Endometrium (tissue), 2 donors: ENCODE measurements at regions not wholly inside any gene's neighbourhood (a gene's known extent, or its start where the extent isn't known, plus 50 kb on each side); places are given as distances from the start of the nearest gene placed in this dataset.
"Not testable (repeated sequence)": the region's sequence is repeated elsewhere in the genome, so short reads cannot be mapped to it uniquely, and the experiment has no call there.

Experiments
- FAIRE-seq: peaks from 2 replicates; lab custom pipeline; 2012; peaks lifted over from hg19 to GRCh38; lab: Jason Lieb, UNC
- donor health status: control.
- donor health status: control.

- no peak for FAIRE-seq
Measured at GRCh38 chr1:31510853-31511789, 65.2 kb upstream of the TINAGL1 start.

GRCh38 chr1:31511848-31512615 is 64.3 kb upstream of the TINAGL1 start:
- FAIRE-seq: no peak

GRCh38 chr1:31514117-31514516 is 62.2 kb upstream of the TINAGL1 start:
- FAIRE-seq: no peak

- FAIRE-seq: peak; percentile 95
Measured at GRCh38 chr1:31515056-31515775, 61.1 kb upstream of the TINAGL1 start.

- no peak for FAIRE-seq
Measured at GRCh38 chr1:31515936-31516335, 60.4 kb upstream of the TINAGL1 start.

DNA sequence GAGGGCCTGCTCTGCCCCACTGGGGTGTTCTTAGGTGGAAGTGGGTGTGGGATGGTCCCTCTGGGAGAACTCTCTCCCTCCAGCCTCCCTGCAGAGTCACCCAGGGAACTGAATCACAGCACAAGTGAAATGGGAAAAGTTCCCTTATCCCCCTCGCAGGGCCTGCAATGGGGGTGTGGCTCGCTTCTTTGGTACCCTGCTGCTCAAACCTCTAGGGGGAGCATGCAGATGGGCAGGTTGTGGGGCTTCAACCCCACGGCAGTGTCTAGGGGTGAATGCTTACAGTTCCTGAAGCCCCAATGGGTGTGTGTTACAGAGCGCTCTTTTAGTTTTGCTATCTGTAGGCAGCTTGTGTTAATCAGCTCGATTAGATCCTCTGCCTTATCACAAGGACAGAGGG is 59.0 kb upstream of the TINAGL1 start:
- FAIRE-seq: no peak

DNA sequence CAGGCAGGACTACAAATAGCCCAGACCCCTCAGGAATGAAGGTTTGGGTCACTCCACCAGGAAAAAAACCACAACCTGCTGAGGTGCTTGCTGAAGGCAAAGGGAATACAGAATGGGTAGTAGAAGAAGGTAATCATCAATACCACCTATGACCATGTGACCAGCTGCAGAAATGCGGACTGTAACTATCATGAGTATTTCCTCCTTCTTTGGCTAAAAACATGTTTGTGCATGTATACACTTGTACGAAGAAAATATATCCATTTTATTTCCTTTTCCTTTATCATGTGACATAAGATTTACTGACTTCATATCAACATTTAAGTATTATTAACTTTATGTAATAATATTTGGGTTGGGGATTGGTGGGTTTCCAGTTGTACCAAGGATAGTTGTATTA is 58.3 kb upstream of the TINAGL1 start:
- FAIRE-seq: not testable (repeated sequence)

- FAIRE-seq: no peak
Measured at GRCh38 chr1:31521761-31522555, 54.4 kb upstream of the TINAGL1 start.

DNA sequence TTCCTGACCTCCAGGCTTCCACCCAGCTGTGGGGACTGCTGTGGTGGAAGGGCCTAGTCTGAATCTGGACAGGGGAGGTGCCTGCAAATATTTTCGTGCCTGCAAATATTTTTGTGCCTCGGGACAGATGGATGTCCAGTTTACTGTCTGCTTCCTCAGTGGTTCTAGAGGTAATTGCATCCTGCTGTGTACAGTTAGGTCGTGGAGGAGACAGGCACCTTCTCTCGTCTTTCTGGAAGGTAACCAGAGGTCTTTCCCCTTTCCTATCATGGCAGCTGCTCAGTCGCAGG is 53.8 kb upstream of the TINAGL1 start:
- FAIRE-seq: no peak

DNA sequence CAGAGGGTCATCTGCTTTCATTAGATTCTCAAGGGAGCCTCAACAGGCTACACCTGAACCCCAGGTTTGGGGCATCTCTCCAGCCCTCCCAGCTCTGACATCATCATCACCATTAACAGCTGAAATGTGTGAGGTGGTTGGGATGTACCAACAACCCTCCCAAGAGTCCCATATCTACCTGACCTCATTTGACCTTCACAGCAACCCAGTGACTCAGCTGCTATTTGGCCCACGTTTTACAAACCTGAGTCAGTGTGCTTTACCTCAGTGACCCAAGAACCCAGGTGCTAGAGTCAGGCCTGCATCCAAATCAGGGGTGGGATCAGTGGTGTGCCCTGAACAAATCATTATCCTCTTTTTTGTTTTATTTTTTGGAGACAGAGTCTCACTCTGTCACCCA is 53.3 kb upstream of the TINAGL1 start:
- no peak for FAIRE-seq

GRCh38 chr1:31523769-31524168 is 52.5 kb upstream of the TINAGL1 start:
- no peak for FAIRE-seq

DNA sequence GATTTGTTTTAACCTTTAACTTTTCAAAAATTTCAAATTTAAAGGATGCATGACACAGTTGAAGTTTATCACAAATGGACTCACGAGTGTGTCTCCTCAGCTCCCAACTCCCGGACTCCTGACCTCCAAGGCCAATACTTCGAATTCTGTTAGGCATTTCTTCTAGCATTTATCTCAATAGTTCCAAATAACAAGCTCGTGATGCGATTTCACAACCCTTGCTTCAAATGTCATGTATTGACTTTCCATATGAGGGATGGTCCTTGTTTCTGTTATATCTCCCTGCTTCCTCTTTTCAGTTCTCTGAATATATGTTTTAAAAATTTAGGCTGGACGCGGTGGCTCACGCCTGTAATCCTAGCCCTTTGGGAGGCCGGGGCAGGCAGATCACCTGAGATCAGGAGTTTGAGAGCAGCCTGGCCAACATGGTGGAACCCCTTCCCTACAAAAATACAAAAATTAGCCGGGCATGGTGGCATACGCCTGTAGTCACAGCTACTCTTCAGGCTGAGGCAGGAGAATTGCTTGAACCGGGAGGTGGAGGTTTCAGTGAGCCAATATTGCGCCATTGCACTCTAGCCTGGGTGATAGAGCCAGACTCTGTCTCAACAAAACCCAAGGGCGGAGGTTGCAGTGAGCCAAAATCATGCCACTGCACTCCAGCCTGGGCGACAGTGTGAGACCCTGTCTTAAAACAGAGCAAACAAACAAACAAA is 52.0 kb upstream of the TINAGL1 start:
- FAIRE-seq: no peak
